Endothelial cell of umbilical vein (primary cell): ENCODE measurements at regions not wholly inside any gene's neighbourhood (a gene's known extent, or its start where the extent isn't known, plus 50 kb on each side); places are given as distances from the start of the nearest gene placed in this dataset.
A peak's percentile ranks its signal among the peaks of the same experiment; 100 is the strongest.

Experiments used
- BruUV-seq: library from RNA; stranded (reverse); fragments of 400-500 nt; replicated peaks from 2 replicates; lab custom pipeline; 2021; lab: Mats Ljungman, UMichigan
- CTCF ChIA-PET: fragments of 300-600, 350-600 bp; sonication (Branson Sonifier 250); formaldehyde crosslinking; loops from one replicate; lab custom pipeline; 2021; ENCODE audit warnings: antibody characterized with exemption, inconsistent platforms; lab: Charles Lee
- POLR2A ChIA-PET: fragments of 300-600, 350-600 bp; sonication (Branson Sonifier 250); formaldehyde crosslinking; loops from one replicate; lab custom pipeline; 2021; ENCODE audit warnings: antibody characterized with exemption, inconsistent platforms; lab: Charles Lee
- DNase-seq: peaks from one replicate; pipeline ENCODE4 v3.0.0-alpha.2; 2011; ENCODE audit warnings: low read depth, low spot score
- FAIRE-seq: peaks from 2 replicates; lab custom pipeline; 2011; peaks lifted over from hg19 to GRCh38; lab: Jason Lieb, UNC
- H2AFZ ChIP-seq: 2 replicates; pipeline ENCODE4 v1.6.0; 2012; ENCODE audit warnings: low read depth, low read length, control low read depth, inconsistent platforms
- H3K27ac ChIP-seq: 2 replicates; pipeline ENCODE4 v1.5.1; 2011; ENCODE audit warnings: low read depth, mild to moderate bottlenecking, control low read depth, low read length, moderate library complexity; ENCODE audit not compliant: insufficient read depth
- H3K27me3 ChIP-seq, 2 experiments: 2 replicates each; pipeline versions ENCODE4 v1.6.0 to v1.6.1; 2011; ENCODE audit warnings: low read length in 2 of 2, mixed read lengths in 1 of 2; ENCODE audit not compliant: control insufficient read depth in 2 of 2, insufficient read depth in 2 of 2
- H3K36me3 ChIP-seq, 2 experiments: 2 replicates in 1 of 2; 3 replicates in 1 of 2; pipeline ENCODE4 v1.5.1; 2011; ENCODE audit warnings: low read length in 2 of 2, mild to moderate bottlenecking in 1 of 2, moderate library complexity in 1 of 2; ENCODE audit not compliant: control insufficient read depth in 2 of 2, insufficient read depth in 2 of 2; ENCODE audit errors: extremely low read depth in 1 of 2
- H3K4me1 ChIP-seq: 3 replicates; pipeline ENCODE4 v1.5.1; 2011; ENCODE audit warnings: mild to moderate bottlenecking, low read length; ENCODE audit not compliant: control insufficient read depth, insufficient read depth; ENCODE audit errors: extremely low read depth
- H3K4me2 ChIP-seq: 2 replicates; pipeline ENCODE4 v1.6.1; 2011; ENCODE audit warnings: low read length, control low read depth, mixed read lengths; ENCODE audit not compliant: insufficient read depth
- H3K4me3 ChIP-seq, 3 experiments: fragments of 200-600 bp in 1 of 3; sonication (generic), shearing (Covaris generic) in 1 of 3; replicated peaks in 1 of 3; 2 replicates each; pipeline ENCODE4 v1.5.1; 2011 to 2016; ENCODE audit warnings: control low read depth in 3 of 3, low read length in 3 of 3, mild to moderate bottlenecking in 2 of 3, inconsistent platforms in 1 of 3, low read depth in 1 of 3, moderate library complexity in 1 of 3; ENCODE audit not compliant: insufficient read depth in 1 of 3
- H3K79me2 ChIP-seq: 2 replicates; pipeline ENCODE4 v1.6.0; 2012; ENCODE audit warnings: low read length, inconsistent platforms; ENCODE audit not compliant: control insufficient read depth, insufficient read depth
- H3K9ac ChIP-seq: replicated peaks from 2 replicates; pipeline ENCODE3; 2011; ENCODE audit warnings: low read length, control low read depth; ENCODE audit not compliant: insufficient read depth; ENCODE audit errors: extremely low read depth
- H3K9me1 ChIP-seq: replicated peaks from 3 replicates; pipeline ENCODE4 v1.6.0; 2011; ENCODE audit warnings: mild to moderate bottlenecking, low read length; ENCODE audit not compliant: control insufficient read depth, insufficient read depth; ENCODE audit errors: extremely low read depth
- H3K9me3 ChIP-seq: replicated peaks from 2 replicates; pipeline ENCODE4 v1.5.1; 2012; ENCODE audit warnings: low read length, inconsistent platforms; ENCODE audit not compliant: control insufficient read depth, insufficient read depth
- H4K20me1 ChIP-seq: replicated peaks from 2 replicates; pipeline ENCODE3; 2011; ENCODE audit warnings: mild to moderate bottlenecking, low read length; ENCODE audit not compliant: control insufficient read depth, insufficient read depth; ENCODE audit errors: extremely low read depth
- CTCF ChIP-seq, 2 donors: IDR thresholded peaks; 1 replicate in 1 of 2; 2 replicates in 1 of 2; pipeline ENCODE4 v1.5.1; 2011; ENCODE audit warnings: low read length in 2 of 2, mild to moderate bottlenecking in 2 of 2, moderate library complexity in 2 of 2, control low read depth in 1 of 2, inconsistent platforms in 1 of 2, low read depth in 1 of 2; ENCODE audit not compliant: insufficient read depth in 1 of 2; ENCODE audit errors: extremely low read depth in 1 of 2
- EZH2 ChIP-seq: IDR thresholded peaks from 2 replicates; pipeline ENCODE4 v1.6.1; 2012; ENCODE audit warnings: borderline replicate concordance, low read depth, mild to moderate bottlenecking, moderate library complexity, low read length, inconsistent platforms; ENCODE audit not compliant: severe bottlenecking
- FOS ChIP-seq: IDR thresholded peaks from 2 replicates; pipeline ENCODE4 v1.6.1; 2011; ENCODE audit warnings: mild to moderate bottlenecking, low read length, moderate library complexity, borderline replicate concordance; ENCODE audit not compliant: insufficient read depth
- GATA2 ChIP-seq: IDR thresholded peaks from 2 replicates; pipeline ENCODE4 v1.7.0; 2011; ENCODE audit warnings: low read depth, mild to moderate bottlenecking, moderate library complexity, mixed read lengths, low read length; ENCODE audit not compliant: insufficient read length, insufficient read depth
- JUN ChIP-seq: IDR thresholded peaks from 2 replicates; pipeline ENCODE4 v1.6.1; 2011; ENCODE audit warnings: borderline replicate concordance, low read depth; ENCODE audit not compliant: insufficient read length, insufficient read depth
- MAX ChIP-seq: IDR thresholded peaks from 2 replicates; pipeline ENCODE4 v1.6.1; 2011; ENCODE audit not compliant: insufficient read depth, insufficient read length
- MYC ChIP-seq: IDR thresholded peaks from one replicate; pipeline ENCODE4 v1.6.1; 2011; ENCODE audit warnings: mild to moderate bottlenecking, low read depth, low read length
- POLR2A ChIP-seq: IDR thresholded peaks from 2 replicates; pipeline ENCODE4 v1.6.1; 2012; ENCODE audit warnings: low read depth, mild to moderate bottlenecking, control low read depth, low read length
- POLR2AphosphoS5 ChIP-seq: IDR thresholded peaks from 2 replicates; pipeline ENCODE4 v1.6.1; 2012; ENCODE audit warnings: low read depth, mild to moderate bottlenecking, control low read depth, low read length, moderate library complexity; ENCODE audit not compliant: insufficient read depth
- dilution Hi-C: fragments of 300-500 bp; cut with MboI; formaldehyde crosslinking; loops from one replicate; pipeline ENCODE4 v1.15.0; 2019; ENCODE audit warnings: low sequenced_read_pairs; ENCODE audit not compliant: extremely low pct_ligation_motif_present
- intact Hi-C: fragments of 100-400 bp; cut with micrococcal nuclease; formaldehyde crosslinking; loops from one replicate; pipeline ENCODE4 v1.10.0; 2022

GRCh38 chr6:88376768-88377387, 210.7 kb upstream of the CNR1 start:
- no peaks in the 10 kb centered on the region for H3K27me3 ChIP-seq
- DNase-seq: peak; percentile 73
- H3K9me3 ChIP-seq: no peaks in the 10 kb centered on the region
- peaks cover 36% of the 10 kb centered on the region for H3K4me1 ChIP-seq
- no peak overlapping the region for H3K4me3 ChIP-seq
- no peaks in the 10 kb centered on the region for H3K79me2 ChIP-seq
- no peak for TF ChIP-seq EZH2
- TF ChIP-seq MYC: no peak
- no peak for TF ChIP-seq MAX
- TF ChIP-seq JUN: peak; percentile 48
- no peak for TF ChIP-seq POLR2AphosphoS5
- TF ChIP-seq GATA2: no peak
- no peak for TF ChIP-seq POLR2A
- peak; percentile 76 for TF ChIP-seq FOS
- no peak for TF ChIP-seq CTCF (IDR thresholded peaks at IDR 0.05; ENCODE audit: extremely low read depth in 1 of 2, insufficient read depth in 1 of 2, low read depth in 1 of 2, low read length in 2 of 2)
- ChIA-PET CTCF (interaction anchor here (0.9 to 1.2 kb wide), 4 partner anchors 10 to 116 kb away, joined by 3 to 4 read pairs (median 3); no protein-coding TSS in a partner anchor), POLR2A (no interaction called here)
- peak overlapping the region; percentile 10 for H3K27ac ChIP-seq
- H4K20me1 ChIP-seq: no peaks in the 10 kb centered on the region
- H3K9me1 ChIP-seq: no peaks in the 10 kb centered on the region
- H3K36me3 ChIP-seq: no peaks in the 10 kb centered on the region
- BruUV-seq: no TSS peak
- H3K4me2 ChIP-seq: peak overlapping the region; percentile 67
- FAIRE-seq: peak; percentile 85
- dilution Hi-C loops: no loop called here
- no peak overlapping the region for H2AFZ ChIP-seq
- intact Hi-C loops: no loop called here
- no peak overlapping the region for H3K9ac ChIP-seq
